A673 (cell line): ENCODE measurements at regions not wholly inside any gene's neighbourhood (a gene's known extent, or its start where the extent isn't known, plus 50 kb on each side); places are given as distances from the start of the nearest gene placed in this dataset.

Experiments used
- BruUV-seq: library from RNA; stranded (reverse); fragments of 400-500 nt; replicated peaks from 2 replicates; lab custom pipeline; 2021; lab: Mats Ljungman, UMichigan
- CTCF ChIA-PET: fragments of 300-600 bp; sonication (Branson Sonifier 250); formaldehyde crosslinking; loops from one replicate; lab custom pipeline; 2022; ENCODE audit warnings: antibody characterized with exemption; lab: Charles Lee
- POLR2A ChIA-PET: fragments of 300-600 bp; sonication (Branson Sonifier 250); formaldehyde crosslinking; loops from one replicate; lab custom pipeline; 2022; ENCODE audit warnings: antibody characterized with exemption; ENCODE audit not compliant: low non-redundant PET; lab: Charles Lee
- DNase-seq: peaks from one replicate; pipeline ENCODE4 v3.0.0-alpha.2; 2015; ENCODE audit warnings: low spot score
- H3K27ac ChIP-seq: fragments of 200-600 bp; sonication (generic); 2 replicates; pipeline ENCODE4 v1.5.1; 2016; ENCODE audit warnings: mixed run types, low read depth, mild to moderate bottlenecking, mixed read lengths, antibody characterized with exemption, low read length; ENCODE audit not compliant: poor library complexity, severe bottlenecking
- H3K27me3 ChIP-seq: fragments of 200-600 bp; sonication (generic); replicated peaks from 2 replicates; pipeline ENCODE4 v1.6.1; 2017; ENCODE audit warnings: mixed run types, low read depth, mild to moderate bottlenecking, mixed read lengths, antibody characterized with exemption, low read length; ENCODE audit not compliant: insufficient read depth, poor library complexity
- H3K36me3 ChIP-seq: fragments of 200-600 bp; sonication (generic); 2 replicates; pipeline ENCODE4 v1.6.1; 2016; ENCODE audit warnings: mixed run types, mild to moderate bottlenecking, mixed read lengths, antibody characterized with exemption, low read length; ENCODE audit not compliant: insufficient read depth, poor library complexity, severe bottlenecking
- H3K4me1 ChIP-seq: fragments of 200-600 bp; sonication (generic); 2 replicates; pipeline ENCODE4 v1.6.1; 2017; ENCODE audit warnings: mixed run types, mild to moderate bottlenecking, mixed read lengths, antibody characterized with exemption, low read length; ENCODE audit not compliant: insufficient read depth, poor library complexity, severe bottlenecking
- H3K4me3 ChIP-seq: fragments of 200-600 bp; sonication (generic); 2 replicates; pipeline ENCODE4 v1.5.1; 2016; ENCODE audit warnings: low read depth, mixed run types, mild to moderate bottlenecking, mixed read lengths, low read length; ENCODE audit not compliant: poor library complexity, severe bottlenecking
- H3K9me3 ChIP-seq: fragments of 200-600 bp; sonication (generic); 2 replicates; pipeline ENCODE4 v1.6.1; 2016; ENCODE audit warnings: mixed run types, low read depth, mild to moderate bottlenecking, mixed read lengths, antibody characterized with exemption, low read length; ENCODE audit not compliant: poor library complexity, severe bottlenecking
- EZH2 ChIP-seq: fragments of 200-600 bp; sonication (generic); IDR thresholded peaks from 2 replicates; pipeline ENCODE4 v1.6.1; 2017; ENCODE audit warnings: borderline replicate concordance, low read depth, mild to moderate bottlenecking, mixed read lengths, antibody characterized with exemption, low read length; ENCODE audit not compliant: poor library complexity, severe bottlenecking
- intact Hi-C: fragments of 100-400 bp; cut with micrococcal nuclease; formaldehyde crosslinking; loops from one replicate; pipeline ENCODE4 v1.10.0; 2022; ENCODE audit not compliant: unreplicated experiment
- TF ChIP-seq, protein P1 (sequence below): fragments of 300-800, 200-600 bp; sonication (generic); conservative IDR thresholded peaks from 2 replicates; pipeline ENCODE4 v1.5.1; 2017; ENCODE audit warnings: low read depth, mild to moderate bottlenecking, antibody characterized with exemption, low read length, moderate library complexity, mixed read lengths

DNA sequence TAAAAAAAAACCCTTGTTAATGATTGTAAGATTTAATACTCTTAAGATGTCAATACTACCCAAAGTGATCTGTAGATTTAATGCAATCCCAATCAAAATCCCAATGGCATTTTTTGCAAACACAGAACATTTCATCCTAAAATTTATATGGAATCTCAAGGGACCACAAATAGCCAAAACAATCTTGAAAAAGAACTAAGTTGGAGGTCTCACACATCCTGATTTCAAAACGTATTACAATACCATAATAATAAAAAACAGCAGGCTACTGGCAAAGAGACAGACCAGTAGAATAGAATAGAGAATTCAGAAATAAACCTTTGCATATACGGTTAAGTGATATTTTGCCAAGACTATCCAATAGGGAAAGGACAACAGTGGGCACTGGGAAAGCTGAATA lies 331.9 kb upstream of the JARID2 start:
- Histone ChIP-seq H3K27me3 (no peaks in the 10 kb centered on the region), H3K9me3 (no peaks in the 10 kb centered on the region), H3K4me1 (peaks cover 12% of the 10 kb centered on the region), H3K36me3 (no peaks in the 10 kb centered on the region), H3K27ac (no peak overlapping the region), H3K4me3 (no peak overlapping the region)
- no TSS peak for BruUV-seq
- no peak for DNase-seq
- CTCF ChIA-PET, result no interaction called here
- intact Hi-C loops, result no loop called here
- TF ChIP-seq, protein P1, sequence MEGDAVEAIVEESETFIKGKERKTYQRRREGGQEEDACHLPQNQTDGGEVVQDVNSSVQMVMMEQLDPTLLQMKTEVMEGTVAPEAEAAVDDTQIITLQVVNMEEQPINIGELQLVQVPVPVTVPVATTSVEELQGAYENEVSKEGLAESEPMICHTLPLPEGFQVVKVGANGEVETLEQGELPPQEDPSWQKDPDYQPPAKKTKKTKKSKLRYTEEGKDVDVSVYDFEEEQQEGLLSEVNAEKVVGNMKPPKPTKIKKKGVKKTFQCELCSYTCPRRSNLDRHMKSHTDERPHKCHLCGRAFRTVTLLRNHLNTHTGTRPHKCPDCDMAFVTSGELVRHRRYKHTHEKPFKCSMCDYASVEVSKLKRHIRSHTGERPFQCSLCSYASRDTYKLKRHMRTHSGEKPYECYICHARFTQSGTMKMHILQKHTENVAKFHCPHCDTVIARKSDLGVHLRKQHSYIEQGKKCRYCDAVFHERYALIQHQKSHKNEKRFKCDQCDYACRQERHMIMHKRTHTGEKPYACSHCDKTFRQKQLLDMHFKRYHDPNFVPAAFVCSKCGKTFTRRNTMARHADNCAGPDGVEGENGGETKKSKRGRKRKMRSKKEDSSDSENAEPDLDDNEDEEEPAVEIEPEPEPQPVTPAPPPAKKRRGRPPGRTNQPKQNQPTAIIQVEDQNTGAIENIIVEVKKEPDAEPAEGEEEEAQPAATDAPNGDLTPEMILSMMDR, result no peak
- TF ChIP-seq EZH2, result no peak
- POLR2A ChIA-PET, result no interaction called here

DNA sequence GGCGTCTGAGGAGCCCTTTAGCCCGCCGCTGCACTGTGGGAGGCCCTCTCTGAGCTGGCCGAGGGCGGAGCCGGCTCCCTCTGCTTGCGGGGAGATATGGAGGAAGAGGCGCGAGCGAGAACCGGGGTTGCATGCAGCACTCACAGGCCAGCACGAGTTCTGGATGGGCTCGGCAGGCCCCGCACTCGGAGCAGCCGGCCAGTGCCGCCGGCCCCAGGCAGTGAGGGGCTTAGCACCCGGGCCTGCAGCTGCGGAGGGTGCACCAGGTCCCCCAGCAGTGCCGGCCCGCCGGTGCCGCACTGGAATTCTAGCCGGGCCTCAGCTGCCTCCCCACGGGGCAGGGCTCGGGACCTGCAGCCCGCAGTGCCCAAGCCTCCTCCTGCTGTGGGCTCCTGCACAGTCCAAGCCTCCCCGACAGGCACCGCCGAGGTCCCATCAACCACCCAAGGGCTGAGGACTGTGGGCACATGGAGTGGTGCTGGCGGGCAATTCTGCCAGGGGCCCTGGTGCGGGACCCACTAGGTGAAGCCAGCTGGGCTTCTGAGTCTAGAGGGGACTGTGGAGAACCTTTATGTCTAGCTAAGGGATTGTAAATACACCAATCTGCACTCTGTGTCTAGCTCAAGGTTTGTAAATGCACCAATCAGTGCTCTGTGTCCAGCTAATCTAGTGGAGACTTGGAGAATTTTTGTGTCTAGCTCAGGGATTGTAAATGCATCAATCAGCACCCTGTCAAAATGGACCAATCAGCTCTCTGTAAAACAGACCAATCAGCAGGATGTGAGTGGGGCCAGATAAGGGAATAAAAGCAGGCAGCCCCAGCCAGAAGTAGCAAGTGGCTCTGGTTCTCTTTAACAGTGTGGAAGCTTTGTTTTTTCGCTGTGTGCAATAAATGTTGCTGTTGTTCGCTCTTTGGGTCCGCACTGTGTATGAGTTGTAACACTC lies 329.7 kb upstream of the JARID2 start:
- no peak for DNase-seq

DNA sequence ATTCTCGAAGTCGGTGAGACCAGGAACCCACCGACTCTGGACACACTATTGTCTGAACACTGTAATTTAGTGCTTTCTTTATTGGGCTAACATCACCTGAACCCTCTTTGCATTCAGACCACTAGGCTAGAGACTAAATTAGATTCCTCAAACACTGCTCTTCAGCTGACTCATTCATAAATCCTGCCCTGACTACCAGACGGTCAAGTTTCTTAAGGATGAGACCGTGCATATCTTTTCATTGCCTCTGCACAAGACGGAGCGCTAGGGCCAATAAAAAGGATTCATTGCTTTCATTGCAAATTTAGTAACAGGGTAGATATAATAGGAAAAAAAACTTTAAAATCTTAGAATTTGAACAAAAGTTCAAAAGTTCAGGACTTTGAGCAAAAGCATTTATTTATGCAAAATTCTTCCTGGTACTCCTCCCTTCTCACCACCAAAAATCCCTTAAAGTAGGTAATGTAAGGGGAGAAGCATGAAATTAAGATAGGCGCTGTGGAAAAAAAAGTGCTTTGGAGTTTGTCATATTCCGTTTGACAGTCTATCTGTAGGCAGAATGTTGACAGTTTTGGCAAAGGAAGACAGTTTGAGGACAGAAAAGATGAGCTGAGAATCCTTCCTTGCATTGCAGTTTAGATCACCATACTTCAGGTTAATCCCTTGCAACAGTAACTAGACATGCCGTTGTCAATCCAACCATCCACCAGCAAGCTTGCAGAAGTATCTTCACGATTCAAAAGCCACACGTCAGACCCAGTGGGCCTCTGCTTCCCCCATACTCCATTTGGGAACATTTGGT lies 328.6 kb upstream of the JARID2 start:
- intact Hi-C loops, result no loop called here
- CTCF ChIA-PET, result no interaction called here
- POLR2A ChIA-PET, result no interaction called here

More for the DNA sequence above, 329.7 kb upstream of the JARID2 start:
- TF ChIP-seq, protein P1, result no peak
- no peak for TF ChIP-seq EZH2
- BruUV-seq, result no TSS peak
- Histone ChIP-seq H3K27ac (no peak overlapping the region), H3K4me3 (no peak overlapping the region), H3K4me1 (peaks cover 5% of the 10 kb centered on the region), H3K9me3 (no peaks in the 10 kb centered on the region), H3K27me3 (no peaks in the 10 kb centered on the region), H3K36me3 (no peaks in the 10 kb centered on the region)
- ChIA-PET CTCF (no interaction called here), POLR2A (interaction anchor here (0.5 kb wide), 1 partner anchor 29 kb away, joined by 3 read pairs; no protein-coding TSS in a partner anchor)
- intact Hi-C loops, result no loop called here

More for the DNA sequence above, 328.6 kb upstream of the JARID2 start:
- Histone ChIP-seq H3K27ac (no peak overlapping the region), H3K9me3 (no peaks in the 10 kb centered on the region), H3K27me3 (no peaks in the 10 kb centered on the region), H3K36me3 (no peaks in the 10 kb centered on the region), H3K4me1 (peaks cover 5% of the 10 kb centered on the region), H3K4me3 (no peak overlapping the region)
- no peak for DNase-seq
- TF ChIP-seq, protein P1, result no peak
- no peak for TF ChIP-seq EZH2
- no TSS peak for BruUV-seq
